ENCODE measurements at regions not wholly inside any gene's neighbourhood (a gene's known extent, or its start where the extent isn't known, plus 50 kb on each side); places are given as distances from the start of the nearest gene placed in this dataset.

DNA sequence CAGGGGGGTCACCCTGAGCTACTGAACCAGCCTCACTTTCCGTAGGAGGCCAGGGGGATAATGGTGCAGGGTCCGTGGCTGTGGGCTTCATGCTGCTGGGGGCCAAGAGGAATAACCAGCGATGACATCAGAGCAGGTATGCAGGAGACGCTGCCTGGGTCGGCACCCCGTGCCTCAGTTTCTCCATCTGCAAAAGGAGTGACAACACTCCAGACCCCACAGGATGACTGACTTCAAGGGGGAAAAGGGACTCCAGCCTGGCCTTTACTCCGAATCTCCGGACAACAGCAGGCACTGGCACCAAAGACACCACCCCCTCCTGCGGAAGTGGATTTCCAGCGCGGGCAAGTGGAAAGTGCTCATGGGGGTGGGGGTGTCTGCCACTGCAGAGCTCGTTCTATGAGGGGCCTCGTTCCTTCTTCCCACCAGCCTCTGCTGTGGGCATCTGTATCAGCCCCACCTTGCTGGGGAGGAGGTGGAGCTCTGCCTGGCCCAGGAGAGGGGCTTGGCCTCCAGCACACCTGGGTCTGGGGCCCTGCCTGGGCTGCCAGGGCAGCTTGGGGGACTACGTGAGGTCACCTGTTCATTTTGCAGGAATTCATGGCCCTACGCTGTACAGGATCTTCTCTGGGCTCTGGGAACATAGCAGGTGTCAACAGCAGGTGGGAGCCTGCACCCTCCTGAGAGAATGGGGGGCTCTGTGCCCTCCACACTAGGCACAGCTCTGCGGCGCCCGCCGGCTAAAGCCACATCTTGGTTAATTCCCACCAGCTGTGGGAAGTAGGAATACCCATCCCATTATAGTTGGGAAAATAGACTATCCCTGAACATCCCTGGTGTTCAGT is 216.6 kb upstream of the C14orf180 start:
- in situ Hi-C loops (cut with HindIII; ENCODE audit: low sequenced_read_pairs): no loop called here

DNA sequence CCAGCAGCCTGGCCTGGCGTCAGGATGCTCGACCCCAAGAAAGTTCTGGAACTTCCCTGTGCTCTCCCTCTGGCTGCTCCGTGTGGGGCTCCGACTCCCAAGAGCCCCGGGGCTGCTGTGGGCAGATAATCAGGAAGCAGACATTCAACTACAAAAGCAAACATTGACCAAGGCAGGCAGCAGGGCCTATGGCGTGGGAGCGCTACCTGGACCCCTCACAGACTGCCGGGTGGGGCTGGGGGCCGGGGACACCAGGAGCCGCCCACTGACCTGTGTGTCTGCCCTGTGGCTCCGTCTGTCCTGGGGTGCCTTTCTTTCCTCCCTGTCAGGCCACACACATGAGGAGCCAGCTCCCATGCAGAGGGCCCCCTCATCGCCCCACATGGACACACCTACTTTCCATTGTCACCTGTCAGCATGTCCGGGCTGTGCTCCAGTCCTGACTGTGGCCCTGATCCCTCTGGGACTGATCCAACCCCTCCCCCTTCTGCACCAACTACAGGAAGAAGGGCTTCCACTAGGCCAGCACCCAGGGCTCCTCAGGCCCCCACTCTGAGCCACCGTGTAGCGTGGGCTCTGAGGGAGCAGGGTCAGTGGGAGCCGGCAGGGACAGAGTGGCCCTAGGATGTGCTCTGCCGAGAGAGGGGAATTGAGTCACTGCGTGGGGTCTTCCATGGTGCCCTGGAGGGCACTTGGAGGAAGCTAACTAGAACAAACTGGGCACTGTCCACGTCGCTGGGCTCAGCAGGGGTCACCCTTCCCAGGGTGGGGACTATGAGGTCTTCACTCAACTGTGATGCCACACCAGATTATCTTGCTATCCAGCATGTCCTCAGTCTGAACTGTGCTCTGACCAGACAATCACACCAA is 215.4 kb upstream of the C14orf180 start:
- in situ Hi-C loops (cut with HindIII; ENCODE audit: low sequenced_read_pairs): no loop called here

- in situ Hi-C loops (cut with HindIII; ENCODE audit: low sequenced_read_pairs): no loop called here
Observed at GRCh38 chr14:104364830-104365229, 214.7 kb upstream of the C14orf180 start.

DNA sequence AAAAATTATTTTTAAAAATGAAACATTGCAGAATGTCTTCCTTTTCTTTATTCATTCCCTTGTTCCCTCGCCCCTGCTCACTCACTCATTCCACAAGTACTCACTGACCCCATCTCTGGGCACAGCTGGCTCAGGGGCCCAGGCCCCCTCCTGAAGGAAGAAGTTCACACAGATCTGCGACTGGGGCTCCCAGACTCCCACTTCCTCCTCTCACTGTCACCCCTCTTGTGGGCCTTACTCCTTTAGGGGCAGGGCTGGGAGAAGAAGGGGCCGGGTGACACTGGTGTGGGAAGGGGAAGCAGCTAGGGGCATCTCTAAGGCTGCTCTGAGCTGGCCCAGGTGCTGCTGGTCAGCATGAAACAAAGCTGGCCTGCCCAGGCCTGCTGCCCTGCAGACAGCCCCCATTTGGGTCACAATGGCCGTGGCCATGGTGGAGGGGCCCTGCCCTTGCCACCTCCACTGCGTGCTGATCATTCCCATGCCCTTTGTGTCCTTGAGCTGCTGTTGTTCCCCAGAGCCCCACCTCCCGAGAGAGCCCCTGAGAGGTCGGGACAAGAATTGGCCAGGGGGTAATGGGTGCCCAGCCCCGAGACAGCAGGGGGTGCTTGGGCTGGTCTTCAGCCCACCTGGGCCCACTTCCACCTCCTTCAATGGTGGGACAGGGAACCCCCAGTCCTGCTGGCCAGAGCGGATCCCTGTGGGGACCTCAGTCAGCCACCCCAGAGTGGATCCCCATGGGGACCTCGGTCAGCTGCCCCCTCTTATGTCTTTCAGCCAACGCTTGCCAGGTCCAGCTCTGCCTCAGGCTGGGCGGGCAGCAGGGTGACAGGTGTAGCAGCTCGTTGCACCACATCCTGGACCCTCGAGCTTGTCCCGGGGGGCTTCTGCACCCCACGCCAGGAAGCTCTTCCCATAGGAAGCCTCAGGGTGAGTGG is 212.4 kb upstream of the C14orf180 start:
- in situ Hi-C loops (cut with HindIII; ENCODE audit: low sequenced_read_pairs): no loop called here

- in situ Hi-C loops (cut with HindIII; ENCODE audit: low sequenced_read_pairs): no loop called here
Observed at GRCh38 chr14:104367866-104368750, 211.5 kb upstream of the C14orf180 start.

- in situ Hi-C loops (cut with HindIII; ENCODE audit: low sequenced_read_pairs): no loop called here
Observed at GRCh38 chr14:104368751-104369100, 210.8 kb upstream of the C14orf180 start.

DNA sequence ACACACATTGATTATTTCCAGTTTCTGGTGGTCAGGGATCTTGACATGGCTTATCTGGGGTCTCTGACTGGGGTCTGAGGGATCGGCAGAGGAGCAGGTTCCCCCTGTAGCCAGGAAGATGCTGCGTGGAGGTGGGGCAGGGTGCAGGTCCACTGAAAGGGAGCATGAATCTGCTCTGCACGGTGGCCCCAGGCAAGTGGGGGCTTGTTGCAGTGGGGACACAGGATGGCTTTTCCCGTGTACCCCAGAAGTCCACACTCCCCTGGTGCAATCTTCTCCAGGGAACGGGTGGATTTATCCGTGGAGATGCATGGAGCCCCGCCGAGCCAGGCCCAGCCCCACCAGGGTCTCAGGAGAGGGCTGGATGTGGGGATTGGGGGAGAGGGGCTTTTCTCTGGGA is 210.4 kb upstream of the C14orf180 start:
- in situ Hi-C loops (cut with HindIII; ENCODE audit: low sequenced_read_pairs): no loop called here

GRCh38 chr14:104370256-104370870 is 209.2 kb upstream of the C14orf180 start:
- in situ Hi-C loops (cut with HindIII; ENCODE audit: low sequenced_read_pairs): no loop called here

GRCh38 chr14:104371031-104371430 is 208.5 kb upstream of the C14orf180 start:
- in situ Hi-C loops (cut with HindIII; ENCODE audit: low sequenced_read_pairs): no loop called here

GRCh38 chr14:104371917-104372316 is 207.6 kb upstream of the C14orf180 start:
- in situ Hi-C loops (cut with HindIII; ENCODE audit: low sequenced_read_pairs): no loop called here

DNA sequence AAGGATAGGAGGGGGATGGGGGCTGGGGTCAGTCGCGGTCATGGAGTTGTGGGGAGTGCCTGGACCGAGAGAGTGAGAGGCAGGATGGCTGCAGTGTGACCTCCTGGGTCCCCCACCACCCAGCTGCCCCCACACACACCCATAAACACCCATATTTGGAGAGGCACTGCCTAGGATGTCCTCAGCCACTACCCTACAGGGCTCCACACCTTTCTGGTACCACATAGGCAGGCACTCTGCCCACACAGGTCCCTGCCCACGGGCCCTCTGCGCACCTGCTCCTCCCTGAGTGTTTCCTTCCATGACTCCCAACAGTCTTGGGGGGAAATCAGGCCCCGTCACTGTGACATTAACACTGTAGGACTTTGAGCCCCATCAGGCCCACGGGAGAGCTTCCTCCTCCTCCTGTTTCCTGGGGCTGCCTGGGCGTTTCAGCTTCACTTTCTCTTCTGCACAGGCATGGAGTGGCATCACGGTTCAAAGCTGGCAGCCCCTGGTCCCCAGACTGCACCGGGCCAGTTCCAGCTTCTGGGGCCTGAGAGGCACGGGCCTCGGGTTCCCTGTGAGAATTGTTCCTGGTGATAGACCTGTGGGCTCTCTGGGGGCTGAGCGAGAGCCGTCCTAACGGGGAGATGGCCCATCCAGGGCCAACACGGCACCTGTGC is 207.0 kb upstream of the C14orf180 start:
- in situ Hi-C loops (cut with HindIII; ENCODE audit: low sequenced_read_pairs): no loop called here

GRCh38 chr14:104373055-104373854 is 206.3 kb upstream of the C14orf180 start:
- in situ Hi-C loops (cut with HindIII; ENCODE audit: low sequenced_read_pairs): no loop called here

GRCh38 chr14:104373855-104374717 is 205.5 kb upstream of the C14orf180 start:
- in situ Hi-C loops (cut with HindIII; ENCODE audit: low sequenced_read_pairs): no loop called here

GRCh38 chr14:104374718-104375080 is 204.9 kb upstream of the C14orf180 start:
- in situ Hi-C loops (cut with HindIII; ENCODE audit: low sequenced_read_pairs): no loop called here

- in situ Hi-C loops (cut with HindIII; ENCODE audit: low sequenced_read_pairs): no loop called here
Observed at GRCh38 chr14:104375551-104376201, 203.9 kb upstream of the C14orf180 start.

- in situ Hi-C loops (cut with HindIII; ENCODE audit: low sequenced_read_pairs): no loop called here
Observed at GRCh38 chr14:104376202-104377140, 203.1 kb upstream of the C14orf180 start.

Measured in DLD1 (cell line).